HCT116 (cell line): ENCODE measurements at regions not wholly inside any gene's neighbourhood (a gene's known extent, or its start where the extent isn't known, plus 50 kb on each side); places are given as distances from the start of the nearest gene placed in this dataset.

Experiments used
- ATAC-seq: fragments of 200-7000 bp; cut with Tn5 transposase; 2 replicates; pipeline ENCODE4 v1.9.1; 2020; ENCODE audit warnings: mild to moderate bottlenecking, moderate library complexity
- BruUV-seq: library from RNA; stranded (reverse); fragments of 400-500 nt; replicated peaks from 2 replicates; lab custom pipeline; 2021; lab: Mats Ljungman, UMichigan
- CTCF ChIA-PET: fragments of 300-600 bp; sonication (Branson Sonifier 250); formaldehyde crosslinking; loops from one replicate; lab custom pipeline; 2021; ENCODE audit warnings: antibody characterized with exemption; lab: Charles Lee
- POLR2A ChIA-PET: fragments of 300-600, 350-600 bp; sonication (Branson Sonifier 250); formaldehyde crosslinking; loops from one replicate; lab custom pipeline; 2021; ENCODE audit warnings: antibody characterized with exemption; lab: Charles Lee
- RAD21 ChIA-PET, 2 experiments: fragments of 300-600 bp; sonication (Branson Sonifier 250); formaldehyde crosslinking; loops; one replicate each; lab custom pipeline; 2023; ENCODE audit warnings: low total read pairs in 2 of 2; ENCODE audit not compliant: uncharacterized antibody in 2 of 2, unreplicated experiment in 2 of 2, low non-redundant PET in 1 of 2; lab: Charles Lee
- DNase-seq: peaks from one replicate; pipeline ENCODE4 v3.0.0-alpha.2; 2010; ENCODE audit warnings: low read depth, low spot score
- H2AFZ ChIP-seq: fragments of 200-600 bp; shearing (Covaris generic), sonication (generic); 2 replicates; pipeline ENCODE4 v1.6.1; 2017; ENCODE audit warnings: low read depth, mixed run types, mixed read lengths, antibody characterized with exemption, low read length; ENCODE audit not compliant: poor library complexity, severe bottlenecking
- H3K27ac ChIP-seq: 2 replicates; pipeline ENCODE4 v1.5.1; 2012; ENCODE audit warnings: low read depth, low read length
- H3K27me3 ChIP-seq: fragments of 200-600 bp; sonication (generic); 2 replicates; pipeline ENCODE4 v1.6.1; 2016; ENCODE audit warnings: mixed run types, low read length, mixed read lengths; ENCODE audit not compliant: insufficient read depth
- H3K36me3 ChIP-seq, 2 experiments: fragments of 200-500 bp in 1 of 2; fragments of 200-600 bp in 1 of 2; sonication (Bioruptor generic) in 1 of 2; sonication (generic) in 1 of 2; 2 replicates each; pipeline versions ENCODE4 v1.5.1 to v1.6.1; 2014 to 2016; ENCODE audit warnings: low read length in 2 of 2, inconsistent platforms in 1 of 2, mixed read lengths in 1 of 2, mixed run types in 1 of 2; ENCODE audit not compliant: insufficient read depth in 2 of 2, control insufficient read depth in 1 of 2
- H3K4me1 ChIP-seq, 2 experiments: fragments of 200-600 bp in 1 of 2; sonication (generic) in 1 of 2; 2 replicates each; pipeline versions ENCODE4 v1.5.1 to v1.6.1; 2012 to 2017; ENCODE audit warnings: low read length in 2 of 2, inconsistent platforms in 1 of 2, mild to moderate bottlenecking in 1 of 2, mixed read lengths in 1 of 2, mixed run types in 1 of 2, moderate library complexity in 1 of 2; ENCODE audit not compliant: insufficient read depth in 2 of 2, control insufficient read depth in 1 of 2
- H3K4me2 ChIP-seq: fragments of 200-600 bp; sonication (generic); 2 replicates; pipeline ENCODE4 v1.6.1; 2017; ENCODE audit warnings: mixed run types, low read length, mixed read lengths
- H3K4me3 ChIP-seq, 2 experiments: fragments of 200-600 bp in 1 of 2; sonication (generic) in 1 of 2; replicated peaks in 1 of 2; 2 replicates each; pipeline ENCODE4 v1.5.1; 2011 to 2016; ENCODE audit warnings: low read length in 2 of 2, control low read depth in 1 of 2, low read depth in 1 of 2, mild to moderate bottlenecking in 1 of 2, mixed read lengths in 1 of 2, mixed run types in 1 of 2
- H3K79me2 ChIP-seq: fragments of 200-600 bp; sonication (generic); 2 replicates; pipeline ENCODE4 v1.6.1; 2017; ENCODE audit warnings: mild to moderate bottlenecking, mixed run types, low read length, moderate library complexity, mixed read lengths; ENCODE audit not compliant: insufficient read depth
- H3K9ac ChIP-seq: fragments of 200-600 bp; sonication (generic); 2 replicates; pipeline ENCODE4 v1.6.1; 2016; ENCODE audit warnings: low read length, mixed read lengths
- H3K9me2 ChIP-seq: fragments of 200-600 bp; sonication (generic), shearing (Covaris generic); 2 replicates; pipeline ENCODE4 v1.6.1; 2017; ENCODE audit warnings: mixed run types, mild to moderate bottlenecking, moderate library complexity; ENCODE audit not compliant: insufficient read depth
- H3K9me3 ChIP-seq, 2 experiments: fragments of 200-500 bp in 1 of 2; fragments of 200-600 bp in 1 of 2; sonication (Bioruptor generic) in 1 of 2; sonication (generic) in 1 of 2; 2 replicates each; pipeline ENCODE4 v1.6.1; 2014 to 2017; ENCODE audit warnings: low read length in 2 of 2, mixed read lengths in 2 of 2, inconsistent platforms in 1 of 2, low read depth in 1 of 2, mild to moderate bottlenecking in 1 of 2, mixed run types in 1 of 2, moderate library complexity in 1 of 2; ENCODE audit not compliant: control insufficient read depth in 1 of 2, insufficient read depth in 1 of 2
- H4K20me1 ChIP-seq: fragments of 200-600 bp; sonication (generic), shearing (Covaris generic); 2 replicates; pipeline ENCODE4 v1.6.1; 2017; ENCODE audit warnings: mixed run types, mild to moderate bottlenecking, moderate library complexity; ENCODE audit not compliant: insufficient read depth
- CBX3 ChIP-seq: IDR thresholded peaks from 2 replicates; pipeline ENCODE4 v1.6.1; 2012; ENCODE audit warnings: low read depth
- CTCF ChIP-seq, 3 experiments: fragments of 200-600 bp in 1 of 3; sonication (generic) in 1 of 3; IDR thresholded peaks in 2 of 3; conservative IDR thresholded peaks in 1 of 3; 2 replicates each; pipeline ENCODE4 v1.5.1; 2012 to 2017; ENCODE audit warnings: low read depth in 2 of 3, low read length in 2 of 3, antibody characterized with exemption in 1 of 3, borderline replicate concordance in 1 of 3, control low read depth in 1 of 3, mild to moderate bottlenecking in 1 of 3, mixed read lengths in 1 of 3, mixed run types in 1 of 3, moderate library complexity in 1 of 3; ENCODE audit not compliant: insufficient read depth in 1 of 3
- EGR1 ChIP-seq: IDR thresholded peaks from 2 replicates; pipeline ENCODE4 v1.6.1; 2012; ENCODE audit warnings: low read depth
- ELF1 ChIP-seq: IDR thresholded peaks from 2 replicates; pipeline ENCODE4 v1.6.1; 2012; ENCODE audit warnings: low read depth, borderline replicate concordance
- EZH2 ChIP-seq: fragments of 200-600 bp; sonication (generic); IDR thresholded peaks from 2 replicates; pipeline ENCODE4 v1.6.1; 2017; ENCODE audit warnings: antibody characterized with exemption, mixed run types
- FOSL1 ChIP-seq: IDR thresholded peaks from 2 replicates; pipeline ENCODE4 v1.6.1; 2012; ENCODE audit warnings: low read depth
- MAX ChIP-seq: IDR thresholded peaks from 2 replicates; pipeline ENCODE4 v1.6.1; 2012
- POLR2A ChIP-seq: IDR thresholded peaks from 2 replicates; pipeline ENCODE4 v1.7.0; 2011; ENCODE audit warnings: borderline replicate concordance; ENCODE audit not compliant: insufficient read depth, insufficient read length; ENCODE audit errors: extremely low read depth
- POLR2AphosphoS5 ChIP-seq: IDR thresholded peaks from 2 replicates; pipeline ENCODE4 v1.6.1; 2011; ENCODE audit warnings: mild to moderate bottlenecking, low read depth, low read length, moderate library complexity
- REST ChIP-seq: IDR thresholded peaks from 2 replicates; pipeline ENCODE4 v1.6.1; 2012; ENCODE audit warnings: low read depth
- SP1 ChIP-seq: IDR thresholded peaks from 2 replicates; pipeline ENCODE4 v1.6.1; 2012; ENCODE audit warnings: low read depth
- TCF7L2 ChIP-seq: IDR thresholded peaks from 2 replicates; pipeline ENCODE4 v1.7.0; 2011; ENCODE audit warnings: borderline replicate concordance, inconsistent platforms; ENCODE audit not compliant: insufficient read depth, insufficient read length; ENCODE audit errors: extremely low read depth
- ZBTB33 ChIP-seq: IDR thresholded peaks from 2 replicates; pipeline ENCODE4 v1.6.1; 2011; ENCODE audit warnings: mild to moderate bottlenecking, low read length, moderate library complexity; ENCODE audit not compliant: insufficient replicate concordance; ENCODE audit errors: extremely low read depth
- ZFX ChIP-seq: fragments of 450-650 bp; IDR thresholded peaks from 2 replicates; pipeline ENCODE4 v1.6.1; 2017
- ZNF274 ChIP-seq: fragments of 200-500 bp; sonication (Bioruptor generic); IDR thresholded peaks from 2 replicates; pipeline ENCODE4 v1.6.1; 2014; ENCODE audit warnings: mild to moderate bottlenecking, low read depth, low read length, inconsistent platforms
- intact Hi-C: fragments of 100-400 bp; cut with micrococcal nuclease; formaldehyde crosslinking; loops from 2 replicates; pipeline ENCODE4 v1.10.0; 2022

GRCh38 chr11:90635151-90635550 lies 412.3 kb upstream of the CHORDC1 start (continued):
- TF ChIP-seq TCF7L2 = no peak
- TF ChIP-seq MAX = no peak
- no peak for TF ChIP-seq ELF1
- no peak for TF ChIP-seq CBX3
- TF ChIP-seq FOSL1 = no peak
- TF ChIP-seq CTCF (IDR thresholded peaks at IDR 0.05 in 2 of 3, conservative IDR thresholded peaks at IDR 0.05 in 1 of 3; ENCODE audit: borderline replicate concordance in 1 of 3, insufficient read depth in 1 of 3, low read depth in 2 of 3, low read length in 2 of 3) = no peak
- TF ChIP-seq, all 23 proteins: peak for 0

- intact Hi-C loops = no loop called here
- Histone ChIP-seq H3K4me3 (no peak overlapping the region), H3K9ac (no peak overlapping the region), H2AFZ (no peak overlapping the region), H3K9me2 (no peaks in the 10 kb centered on the region), H3K27ac (no peak overlapping the region), H3K9me3 (peaks cover 0 to 6% of the 10 kb centered on the region in 2 experiments; a peak in 2 of 4 replicates), H3K4me1 (no peaks in the 10 kb centered on the region), H3K79me2 (no peaks in the 10 kb centered on the region), H4K20me1 (no peaks in the 10 kb centered on the region), H3K36me3 (no peaks in the 10 kb centered on the region), H3K4me2 (no peak overlapping the region), H3K27me3 (no peaks in the 10 kb centered on the region)
- ATAC-seq (no peak), DNase-seq (no peak)
- no TSS peak for BruUV-seq
- ChIA-PET CTCF (no interaction called here), RAD21 (no interaction called here), POLR2A (no interaction called here)
- TF ChIP-seq POLR2A = no peak
- no peak for TF ChIP-seq EZH2
- no peak for TF ChIP-seq SP1
- TF ChIP-seq POLR2AphosphoS5 = no peak
- no peak for TF ChIP-seq REST
- no peak for TF ChIP-seq ELF1
- no peak for TF ChIP-seq ZNF274
- no peak for TF ChIP-seq EGR1
- no peak for TF ChIP-seq ZFX
- TF ChIP-seq CTCF (IDR thresholded peaks at IDR 0.05 in 2 of 3, conservative IDR thresholded peaks at IDR 0.05 in 1 of 3; ENCODE audit: borderline replicate concordance in 1 of 3, insufficient read depth in 1 of 3, low read depth in 2 of 3, low read length in 2 of 3) = no peak
- no peak for TF ChIP-seq CBX3
- no peak for TF ChIP-seq ZBTB33
Measured at GRCh38 chr11:90630176-90630575, 407.3 kb upstream of the CHORDC1 start.
